Stimulated activated naive CD4-positive, alpha-beta T cell (primary cell): ENCODE measurements at regions not wholly inside any gene's neighbourhood (a gene's known extent, or its start where the extent isn't known, plus 50 kb on each side); places are given as distances from the start of the nearest gene placed in this dataset.

ENCODE experiments used
- DNase-seq, 6 experiments: peaks; one replicate each; lab custom pipeline; 2025; lab: John Stamatoyannopoulos, UW

DNA sequence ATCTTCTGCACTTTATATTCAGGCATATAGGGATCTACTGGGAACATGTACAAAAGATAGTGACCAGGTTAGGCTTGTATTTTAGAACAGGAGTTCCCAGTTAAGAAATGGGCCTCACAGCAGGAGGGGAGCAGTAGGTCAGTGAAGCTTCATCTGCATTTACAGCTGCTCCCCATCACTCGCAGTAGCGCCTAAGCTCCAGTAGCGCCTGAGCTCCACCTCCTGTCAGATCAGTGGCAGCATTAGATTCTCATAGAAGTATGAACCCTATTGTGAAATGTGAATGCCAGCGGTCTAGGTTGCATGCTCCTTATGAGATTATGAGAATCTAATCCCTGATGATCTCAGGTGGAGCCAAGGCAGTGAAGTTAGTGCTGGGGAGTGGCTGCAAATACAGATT lies 224.4 kb upstream of the CYRIA start:
- DNase-seq: no peak

DNA sequence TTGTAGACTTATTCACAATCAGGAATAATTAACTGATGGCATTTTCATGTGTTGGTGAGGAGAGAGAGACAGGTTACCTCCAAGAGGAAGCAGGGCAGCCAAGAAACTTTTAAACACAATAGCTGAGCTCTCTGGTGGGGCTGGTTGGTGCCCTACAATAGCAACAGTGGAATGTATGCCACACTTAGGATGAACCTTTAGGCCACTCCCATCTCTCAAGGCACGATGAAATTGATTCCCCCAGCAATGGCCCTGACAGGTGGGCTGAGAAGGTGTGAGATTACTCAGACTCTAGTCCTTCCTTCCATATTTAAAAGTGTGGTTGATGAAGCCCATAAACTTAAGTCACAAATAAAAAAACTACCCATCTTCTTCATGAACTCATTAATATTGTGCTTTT lies 219.4 kb upstream of the CYRIA start:
- no peak for DNase-seq

DNA sequence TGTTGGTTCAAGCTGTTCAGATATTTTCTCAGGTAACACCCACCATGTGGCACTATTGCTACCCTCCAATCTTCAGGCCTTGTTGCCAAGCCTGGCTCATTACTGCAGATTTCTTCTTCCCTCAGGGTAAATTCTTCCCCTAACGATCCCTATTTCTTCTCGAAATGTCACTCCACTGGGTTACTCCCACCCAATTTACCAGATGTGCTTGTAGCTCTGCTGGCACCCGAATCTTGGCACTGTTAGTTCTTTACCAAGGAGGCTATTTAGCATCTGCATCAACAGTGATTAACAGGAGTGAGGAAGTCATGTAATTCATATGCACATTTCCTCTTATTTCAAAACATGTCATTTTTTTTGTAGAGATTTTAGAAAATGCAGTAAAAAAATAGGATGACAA lies 217.1 kb upstream of the CYRIA start:
- DNase-seq: no peak

DNA sequence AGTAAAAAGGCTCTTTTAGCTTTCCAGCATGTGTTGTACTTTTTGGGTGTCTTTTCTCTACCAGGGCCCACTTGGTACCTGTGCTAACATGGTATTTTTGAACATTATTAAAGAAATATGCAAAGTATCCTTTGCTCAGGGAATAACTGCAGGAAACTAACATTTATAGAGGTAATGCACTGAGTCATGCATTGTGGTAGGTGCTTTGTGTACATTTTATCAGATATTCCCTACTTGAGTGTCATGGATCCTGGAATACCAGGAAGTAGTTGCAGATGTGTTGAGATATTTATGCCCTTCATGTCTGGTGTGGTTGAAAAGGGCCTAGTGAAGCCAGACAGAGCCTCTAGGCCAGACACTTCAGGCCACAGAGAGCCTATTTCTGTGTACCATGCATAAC lies 215.5 kb upstream of the CYRIA start:
- DNase-seq: no peak

DNA sequence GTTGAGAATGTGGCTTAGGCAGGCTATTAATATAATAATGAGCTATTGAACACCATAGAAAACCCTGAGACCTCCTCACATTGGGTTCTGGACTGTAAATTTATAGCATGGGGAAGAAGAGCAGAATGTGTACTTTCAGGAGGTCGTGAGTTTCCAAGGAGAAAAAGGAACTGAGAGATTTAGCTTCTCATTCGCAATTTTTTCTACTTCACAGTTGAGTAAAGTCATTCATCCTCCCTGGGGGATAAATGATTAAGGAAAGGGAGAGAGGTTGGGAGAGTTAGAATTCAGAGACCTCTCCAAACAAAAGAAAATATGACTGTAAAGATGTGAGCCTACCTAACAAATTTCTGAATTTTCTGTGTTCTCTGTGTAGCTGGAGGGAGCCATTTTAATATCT lies 205.8 kb upstream of the CYRIA start:
- no peak for DNase-seq

DNA sequence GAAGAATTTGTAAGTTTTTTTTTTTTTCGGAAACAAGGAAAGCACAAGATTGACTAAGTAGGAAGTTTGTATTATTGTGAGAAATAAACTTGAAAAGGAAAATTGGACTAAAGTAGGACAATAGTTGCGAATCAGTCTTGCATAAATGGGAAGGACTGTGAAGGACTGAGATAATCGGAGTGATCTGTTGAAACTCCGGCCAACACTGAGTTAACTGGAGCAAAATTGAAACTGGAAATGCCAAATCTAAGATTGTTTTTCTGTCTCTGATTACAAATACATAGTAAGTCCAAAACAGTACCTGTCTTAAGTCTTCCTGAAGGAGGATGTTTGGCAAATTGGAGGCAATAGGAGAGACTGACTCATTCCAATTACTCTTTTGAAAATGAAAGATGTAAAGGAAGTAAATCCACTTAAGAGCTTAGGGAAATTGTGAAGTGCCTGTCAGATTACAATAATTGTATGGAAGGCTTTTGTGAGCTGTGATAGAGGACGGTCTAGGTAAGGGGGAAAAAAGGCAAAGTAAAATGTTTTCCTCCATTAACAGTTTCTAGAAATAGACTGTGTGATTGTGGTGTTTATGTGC lies 204.9 kb upstream of the CYRIA start:
- DNase-seq: no peak

DNA sequence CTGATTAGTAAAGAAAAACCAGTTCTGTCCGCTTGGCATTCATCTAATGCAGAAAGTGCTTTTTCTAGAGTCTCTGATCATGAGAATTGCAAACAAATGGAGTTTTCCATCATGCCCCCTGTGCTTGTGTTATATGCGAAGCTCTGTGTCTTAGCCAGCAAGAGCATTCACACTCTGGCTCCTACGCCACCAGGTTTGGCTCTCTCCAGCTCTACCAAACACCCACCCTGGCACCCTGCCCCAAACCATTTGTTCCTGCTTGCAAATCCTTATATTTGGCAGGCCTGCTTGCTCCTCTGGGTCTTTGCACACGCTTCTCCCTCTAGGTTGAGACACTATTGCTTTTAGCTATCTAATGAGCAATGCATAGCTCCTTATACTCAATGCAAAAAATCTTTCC lies 204.1 kb upstream of the CYRIA start:
- no peak for DNase-seq

DNA sequence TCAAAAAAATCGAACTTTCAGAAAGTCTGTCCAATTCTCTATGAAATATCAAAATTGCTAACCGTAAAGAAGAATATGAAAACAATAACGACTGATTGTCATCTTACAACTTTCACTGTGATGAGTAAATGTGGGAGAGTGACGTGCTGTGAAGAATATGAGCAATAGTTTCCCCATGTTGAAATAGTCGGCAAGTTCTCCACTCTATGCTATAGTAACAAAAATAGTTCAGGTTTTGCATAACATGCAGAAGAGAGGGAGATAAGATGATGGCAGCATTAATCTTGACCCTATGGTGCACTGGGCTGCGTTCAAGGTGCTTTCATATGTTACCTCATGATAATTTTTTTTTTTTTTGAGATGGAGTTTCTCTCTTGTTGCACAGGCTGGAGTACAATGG lies 196.8 kb upstream of the CYRIA start:
- DNase-seq: no peak

DNA sequence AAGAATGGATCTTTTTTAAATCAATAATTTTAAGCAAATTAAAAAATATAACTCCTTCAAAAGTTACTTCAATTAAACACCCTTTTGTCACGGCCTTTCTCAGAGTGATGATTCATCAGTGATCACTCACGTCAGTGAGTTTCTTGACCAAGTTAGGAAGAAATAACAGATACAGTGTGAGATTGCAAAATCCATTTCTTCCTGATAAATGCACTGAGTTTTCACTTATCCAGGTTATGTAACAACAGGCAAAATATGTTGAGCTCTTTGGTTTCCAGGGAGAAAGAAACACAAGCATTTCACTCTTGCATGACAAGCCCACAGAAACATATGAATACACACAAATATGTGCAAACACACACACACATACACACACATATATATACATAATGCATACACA lies 195.9 kb upstream of the CYRIA start:
- DNase-seq: no peak

DNA sequence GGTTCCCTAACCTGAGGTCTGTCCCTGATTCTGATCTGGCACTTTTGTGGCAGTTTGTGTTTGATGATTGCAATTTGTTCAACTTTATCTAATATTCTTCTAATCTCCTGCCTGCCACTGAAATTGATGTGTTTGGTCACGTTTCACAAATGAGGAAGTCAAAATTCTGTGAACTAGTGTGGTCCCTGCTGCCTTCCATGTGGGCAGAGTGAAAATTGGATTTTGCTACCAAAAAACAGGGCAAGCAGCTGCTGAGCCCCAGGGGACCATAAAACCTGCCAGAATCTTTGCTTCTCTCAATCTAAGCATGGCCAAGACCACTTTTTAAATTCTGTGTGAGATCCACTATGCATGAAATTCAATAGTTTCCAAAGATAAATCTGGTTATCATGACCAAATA lies 195.5 kb upstream of the CYRIA start:
- DNase-seq: no peak

DNA sequence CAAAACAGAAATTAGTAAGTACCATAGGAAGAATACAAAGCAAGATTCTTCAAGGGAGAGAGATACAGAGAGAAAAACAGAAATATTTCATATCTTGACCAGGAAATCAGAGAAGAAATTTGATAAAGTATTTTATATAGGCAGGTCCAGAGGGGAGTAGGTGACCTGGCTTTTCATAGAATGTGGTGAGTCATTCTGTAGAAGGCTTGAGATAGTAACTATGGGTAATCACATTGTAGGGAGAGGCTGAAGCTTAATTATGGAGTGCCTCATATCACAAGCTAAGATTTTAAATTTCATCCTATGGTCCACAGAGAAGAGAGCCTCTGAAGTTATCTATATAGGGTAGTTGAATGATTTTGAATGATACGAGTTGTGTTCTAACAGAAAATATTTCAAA lies 195.0 kb upstream of the CYRIA start:
- no peak for DNase-seq

DNA sequence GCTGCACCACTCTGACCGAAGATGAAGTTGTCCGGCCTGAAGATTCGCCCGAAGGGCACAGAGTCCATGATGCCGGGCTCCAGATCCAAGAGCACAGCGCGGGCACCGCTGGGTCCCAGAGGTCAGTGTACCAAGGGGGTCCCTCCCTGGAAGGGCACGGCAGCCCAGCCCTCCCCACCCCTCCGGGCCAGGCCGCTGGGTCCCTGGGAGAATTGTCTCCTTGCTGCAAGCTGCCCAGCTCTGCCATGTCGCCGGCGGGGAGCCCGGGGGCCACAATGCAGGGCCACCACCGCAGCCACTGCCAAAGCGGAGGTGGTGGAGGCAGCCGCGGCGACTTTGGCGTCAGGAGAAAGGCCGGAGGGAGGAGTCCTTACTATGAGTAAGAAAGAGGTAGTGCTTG lies 189.5 kb upstream of the CYRIA start:
- DNase-seq: no peak

DNA sequence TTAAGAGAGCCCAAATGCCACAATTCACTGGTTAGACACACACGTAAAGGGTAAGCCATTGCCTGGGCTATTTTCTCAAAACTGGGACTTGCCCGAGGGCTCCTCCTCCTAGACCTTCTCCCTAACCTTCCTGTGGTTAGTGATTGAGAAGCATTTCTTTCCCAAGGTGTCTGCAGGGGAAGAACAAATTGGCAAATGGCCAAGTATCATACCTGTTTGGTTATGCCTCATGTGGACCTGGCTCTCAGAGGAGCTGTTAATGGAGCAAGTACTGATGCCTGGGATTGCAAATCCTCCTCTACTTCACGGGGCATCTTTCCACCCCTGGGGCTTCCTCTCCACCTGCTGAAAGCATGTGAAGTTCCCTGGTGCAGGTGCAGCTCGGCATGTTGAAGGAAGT lies 187.5 kb upstream of the CYRIA start:
- no peak for DNase-seq

DNA sequence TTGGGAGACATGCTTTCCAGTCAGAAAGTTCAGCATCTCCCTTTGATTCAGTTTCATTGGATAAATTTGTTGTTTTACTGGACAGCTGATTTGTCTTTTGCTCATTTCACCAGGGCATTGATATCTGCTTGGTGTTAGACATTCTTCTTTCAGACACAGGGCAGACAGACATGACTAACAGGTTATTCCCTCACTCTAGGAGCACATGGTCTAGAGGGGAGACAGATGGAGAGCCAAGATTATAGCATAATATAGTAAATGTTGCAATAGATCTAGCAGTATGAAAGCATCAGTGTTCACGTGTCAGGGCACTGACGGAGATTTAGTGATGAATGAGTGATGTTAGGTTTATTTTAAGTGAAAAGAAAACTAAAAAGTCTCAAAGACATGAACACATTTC lies 187.0 kb upstream of the CYRIA start:
- DNase-seq: no peak

DNA sequence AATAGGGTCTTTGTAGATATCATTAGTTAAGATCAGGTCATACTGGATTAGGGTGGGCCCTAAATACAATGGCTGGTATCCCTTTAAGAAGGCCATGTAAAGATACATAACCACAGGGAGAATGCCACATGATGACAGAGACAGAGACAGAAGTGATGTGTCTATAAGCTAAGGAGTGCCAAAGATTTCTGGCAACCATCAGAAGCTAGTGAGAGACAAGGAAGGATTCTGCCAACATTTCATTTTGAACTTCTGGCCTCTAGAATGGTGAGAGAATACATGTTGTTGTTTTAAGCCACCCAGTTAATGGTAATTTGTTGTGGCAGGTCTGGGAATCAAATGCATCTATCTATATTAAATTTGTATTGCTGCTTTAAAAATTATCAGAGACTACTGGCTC lies 185.5 kb upstream of the CYRIA start:
- no peak for DNase-seq

DNA sequence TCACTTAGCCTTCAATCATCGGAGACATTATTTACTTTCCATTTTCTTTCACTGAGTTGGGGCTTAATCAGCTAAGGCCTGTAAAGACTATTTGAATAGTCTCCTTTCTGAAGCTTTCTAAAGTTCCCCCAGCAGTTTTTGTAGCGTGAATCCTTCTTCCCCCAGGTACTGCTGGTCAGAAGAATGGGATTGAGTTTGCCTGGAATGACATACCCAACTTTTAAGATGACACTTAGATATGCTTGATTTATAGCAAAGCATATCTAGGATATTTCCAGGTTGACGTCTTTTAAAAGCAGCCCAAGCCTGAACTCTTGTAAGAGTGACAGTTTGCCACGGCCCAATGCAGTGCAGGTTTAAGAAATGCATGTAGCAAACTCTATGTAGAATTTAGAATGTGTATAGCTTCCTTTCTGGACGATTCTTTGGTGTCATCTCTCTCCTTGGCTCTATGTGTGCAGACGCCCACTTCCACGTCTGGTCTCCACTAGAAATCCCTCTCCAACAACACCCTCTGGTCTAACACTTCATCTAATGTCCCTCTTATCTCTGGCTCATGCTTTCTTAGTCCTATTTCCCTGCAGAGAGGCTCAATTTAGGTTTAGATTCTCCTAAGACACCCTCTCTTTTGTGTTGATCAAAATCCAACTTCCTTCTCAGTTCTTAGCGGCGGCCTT lies 175.0 kb upstream of the CYRIA start:
- DNase-seq: no peak

DNA sequence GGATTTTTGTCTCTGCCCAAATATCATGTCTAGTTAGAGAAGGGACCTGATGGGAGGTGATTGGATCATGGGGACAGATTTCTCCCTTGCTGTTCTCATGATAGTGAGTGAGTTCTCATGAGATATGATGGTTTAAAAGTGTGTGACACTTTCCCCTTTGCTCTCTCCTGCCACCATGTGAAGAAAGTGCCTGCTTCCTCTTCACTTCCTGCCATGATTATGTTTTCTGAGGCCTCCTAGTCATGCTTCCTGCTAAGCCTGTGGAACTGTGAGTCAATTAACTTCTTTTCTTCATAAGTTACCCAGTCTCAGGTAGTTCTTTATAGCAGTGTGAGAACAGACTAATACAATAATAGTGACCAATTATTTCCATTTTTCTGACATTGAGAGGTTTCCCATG lies 167.3 kb upstream of the CYRIA start:
- DNase-seq: no peak

DNA sequence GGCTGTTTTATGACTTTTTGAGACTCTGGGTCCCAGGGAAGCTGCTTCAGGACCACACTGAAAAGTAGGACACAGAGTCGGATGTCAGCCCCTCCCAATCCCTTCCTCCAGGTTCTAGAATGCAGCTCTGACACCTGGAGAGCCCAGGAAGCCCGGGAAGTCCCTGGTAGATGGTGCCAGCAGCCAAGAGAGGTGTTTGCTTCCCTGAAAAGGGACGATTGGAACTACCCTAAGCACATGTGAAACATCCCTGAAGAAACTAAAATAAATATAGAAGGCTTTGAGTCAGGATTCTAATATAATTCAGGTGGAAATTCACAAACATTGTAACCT lies 163.2 kb upstream of the CYRIA start:
- no peak for DNase-seq

DNA sequence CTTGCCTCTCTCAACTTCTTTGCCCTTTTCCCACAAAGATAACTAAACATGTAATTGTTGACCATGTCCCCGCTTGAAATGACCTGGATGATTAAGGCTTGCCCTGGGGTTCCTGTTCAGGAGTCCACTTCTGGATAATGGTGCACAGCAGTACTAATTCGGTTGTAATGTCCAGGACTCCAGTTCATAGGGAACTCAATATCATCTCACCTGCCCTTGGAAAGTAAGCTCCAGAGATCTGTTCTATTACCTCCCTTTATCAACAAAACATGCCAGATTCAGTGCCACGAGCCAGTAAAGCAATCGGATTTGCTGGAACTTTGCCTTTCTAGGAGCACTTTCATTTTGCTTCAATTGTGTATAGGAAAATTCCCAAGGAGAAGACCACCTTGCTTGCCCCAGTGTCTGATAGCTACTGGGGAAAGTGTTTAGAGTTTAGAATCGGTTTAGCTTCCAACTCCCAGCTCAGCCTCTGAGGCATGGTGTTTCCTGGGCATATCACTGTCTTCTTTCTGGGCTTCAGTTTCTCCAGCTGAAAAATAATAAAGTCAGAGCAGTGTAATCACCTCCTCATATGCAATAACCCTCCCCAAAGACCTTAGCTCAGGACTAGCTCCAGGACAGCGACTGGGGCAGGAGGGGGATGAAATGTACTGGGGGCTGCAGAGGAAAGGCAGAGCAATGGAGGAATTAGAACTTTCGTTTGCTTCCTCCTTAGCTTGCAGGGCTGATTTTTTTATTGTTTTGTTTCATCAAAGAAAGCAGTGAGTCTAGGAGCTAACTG lies 162.6 kb upstream of the CYRIA start:
- no peak for DNase-seq

DNA sequence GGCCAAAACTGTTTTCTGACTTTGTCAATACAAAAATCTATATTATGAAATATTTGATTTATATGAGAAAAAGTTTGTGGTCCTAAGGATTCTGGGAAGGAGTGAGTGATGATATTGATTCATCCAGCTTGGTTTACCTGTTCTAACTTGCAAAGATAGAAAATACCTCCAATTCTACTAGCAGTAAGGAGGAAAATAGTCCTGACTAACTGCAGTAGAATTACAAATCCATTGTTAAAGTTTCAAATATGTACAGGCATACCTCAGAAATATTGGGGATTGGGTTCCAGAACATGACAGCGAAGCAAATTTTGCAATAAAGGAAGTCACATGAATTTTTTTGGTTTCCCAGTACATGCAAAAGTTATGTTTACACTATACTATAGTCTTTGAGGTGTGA lies 158.8 kb upstream of the CYRIA start:
- no peak for DNase-seq

DNA sequence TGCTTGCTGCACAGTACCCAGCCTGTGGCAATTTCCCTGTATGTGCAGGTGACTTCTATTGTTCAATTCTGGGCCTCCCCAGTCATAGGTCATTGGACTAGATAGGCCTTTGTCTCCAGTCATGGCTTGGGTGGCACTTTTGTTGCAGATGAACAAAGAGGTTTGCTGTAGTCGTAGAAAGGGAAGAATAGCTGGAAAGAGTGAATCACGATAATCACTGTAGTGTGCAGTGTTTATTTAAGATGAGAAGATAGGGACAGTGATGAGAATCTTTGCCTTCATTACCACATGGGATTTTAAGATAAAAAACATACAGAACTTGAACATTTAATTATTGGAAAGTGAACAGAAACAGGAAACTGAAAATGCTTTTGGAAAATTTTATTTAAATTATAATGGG lies 156.1 kb upstream of the CYRIA start:
- no peak for DNase-seq

DNA sequence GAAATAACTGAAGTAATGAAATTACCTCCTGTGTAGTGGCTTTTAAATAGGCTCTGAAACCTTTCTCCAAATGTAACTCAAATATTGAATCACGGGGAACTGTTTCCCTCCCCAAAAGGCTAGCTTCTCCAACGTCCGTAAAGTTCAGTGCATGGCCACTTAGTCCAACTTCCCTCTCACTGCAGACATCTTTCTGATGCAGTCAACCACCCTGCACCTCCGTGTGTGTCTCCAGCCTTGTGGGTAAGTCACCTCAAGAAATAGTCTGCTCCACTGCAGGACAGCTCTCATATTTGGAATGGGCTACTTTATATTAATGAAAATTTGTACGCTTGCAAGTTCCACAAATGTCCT lies 152.5 kb upstream of the CYRIA start:
- DNase-seq: no peak

DNA sequence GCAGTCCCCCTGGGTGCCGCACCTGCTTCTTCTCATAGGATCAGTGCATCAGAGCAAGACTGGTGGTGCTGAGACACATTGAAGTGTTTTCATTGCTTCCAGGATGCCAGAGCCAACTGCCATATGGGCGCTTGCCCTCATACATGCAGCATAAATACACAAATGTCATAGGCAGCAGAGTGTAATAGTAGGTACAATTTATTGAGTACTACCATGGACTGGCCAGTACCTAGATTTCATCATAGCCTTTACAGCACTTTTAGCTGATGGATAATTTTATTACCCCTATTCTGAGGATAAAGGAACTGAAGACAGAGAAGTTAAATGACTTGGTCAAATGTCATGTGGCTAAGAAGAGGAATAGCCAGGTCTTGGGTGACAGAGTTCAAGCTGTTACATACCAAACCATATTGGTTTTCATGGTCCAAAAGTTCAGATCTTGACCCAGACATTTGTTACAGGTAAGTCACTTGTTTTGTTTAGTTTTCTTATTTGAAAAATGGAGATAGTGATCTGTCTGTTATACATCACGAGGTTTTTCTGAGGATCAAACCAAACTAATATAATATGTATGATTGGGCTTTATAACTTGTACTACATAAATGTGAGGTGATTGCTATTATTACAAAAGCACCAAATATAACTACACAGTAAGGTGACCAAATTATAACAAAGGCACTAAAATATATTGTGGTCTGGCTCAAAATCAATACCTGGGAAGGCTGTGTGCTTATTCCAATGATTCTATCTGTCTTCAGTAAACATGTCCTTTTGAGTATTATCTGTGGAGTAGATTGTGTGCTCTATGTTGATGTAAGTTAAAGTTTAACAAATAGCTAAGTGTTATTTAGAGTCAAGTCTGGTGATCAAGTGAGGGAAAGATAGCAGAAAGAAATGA lies 151.9 kb upstream of the CYRIA start:
- no peak for DNase-seq
